ENCODE measurements at regions not wholly inside any gene's neighbourhood (a gene's known extent, or its start where the extent isn't known, plus 50 kb on each side); places are given as distances from the start of the nearest gene placed in this dataset.

GRCh38 chr7:42756841-42757240 lies 155.0 kb downstream of the C7orf25 start:
- peaks cover 4% of the 10 kb centered on the region; the same call in 1 of the 2 replicates for H3K9me3 ChIP-seq (ENCODE audit: insufficient read depth, low read depth, low read length)

GRCh38 chr7:42753811-42754363 lies 158.0 kb downstream of the C7orf25 start:
- H3K9me3 ChIP-seq (ENCODE audit: insufficient read depth, low read depth, low read length), result peaks cover 3% of the 10 kb centered on the region; the same call in 1 of the 2 replicates
- H3K9ac ChIP-seq (ENCODE audit: low read depth, low read length), result no peak overlapping the region
- no peak overlapping the region for H3K27ac ChIP-seq (ENCODE audit: low read length)
- H3K4me1 ChIP-seq (ENCODE audit: insufficient read depth, low read length), result 0 out of 2 replicates have a peak, but pooled peaks cover 10% of the 10 kb centered on the region
- no peaks in the 10 kb centered on the region for H3K27me3 ChIP-seq (ENCODE audit: insufficient read depth, low read length)
- no peaks in the 10 kb centered on the region for H3K36me3 ChIP-seq (ENCODE audit: insufficient read depth, low read depth, low read length)
- H3K4me3 ChIP-seq (ENCODE audit: low read length), result no peak overlapping the region

More at GRCh38 chr7:42756841-42757240, 155.0 kb downstream of the C7orf25 start:
- Histone ChIP-seq H3K36me3 (ENCODE audit: insufficient read depth, low read depth, low read length) (no peaks in the 10 kb centered on the region), H3K27ac (ENCODE audit: low read length) (no peak overlapping the region), H3K27me3 (ENCODE audit: insufficient read depth, low read length) (no peaks in the 10 kb centered on the region), H3K9ac (ENCODE audit: low read depth, low read length) (no peak overlapping the region), H3K4me3 (ENCODE audit: low read length) (no peak overlapping the region), H3K4me1 (ENCODE audit: insufficient read depth, low read length) (0 out of 2 replicates have a peak, but pooled peaks cover 10% of the 10 kb centered on the region)

GRCh38 chr7:42753367-42753766 lies 158.5 kb downstream of the C7orf25 start:
- no peaks in the 10 kb centered on the region for H3K36me3 ChIP-seq (ENCODE audit: insufficient read depth, low read depth, low read length)
- no peak overlapping the region for H3K27ac ChIP-seq (ENCODE audit: low read length)
- H3K9me3 ChIP-seq (ENCODE audit: insufficient read depth, low read depth, low read length), result no peaks in the 10 kb centered on the region
- H3K4me3 ChIP-seq (ENCODE audit: low read length), result no peak overlapping the region
- no peaks in the 10 kb centered on the region for H3K27me3 ChIP-seq (ENCODE audit: insufficient read depth, low read length)
- 0 out of 2 replicates have a peak, but pooled peaks cover 10% of the 10 kb centered on the region for H3K4me1 ChIP-seq (ENCODE audit: insufficient read depth, low read length)
- no peak overlapping the region for H3K9ac ChIP-seq (ENCODE audit: low read depth, low read length)

GRCh38 chr7:42750172-42750571 lies 161.7 kb downstream of the C7orf25 start:
- 0 out of 2 replicates have a peak, but pooled peaks cover 10% of the 10 kb centered on the region for H3K4me1 ChIP-seq (ENCODE audit: insufficient read depth, low read length)
- no peak overlapping the region for H3K4me3 ChIP-seq (ENCODE audit: low read length)
- H3K27me3 ChIP-seq (ENCODE audit: insufficient read depth, low read length), result no peaks in the 10 kb centered on the region
- no peak overlapping the region for H3K27ac ChIP-seq (ENCODE audit: low read length)
- H3K9me3 ChIP-seq (ENCODE audit: insufficient read depth, low read depth, low read length), result no peaks in the 10 kb centered on the region
- no peak overlapping the region for H3K9ac ChIP-seq (ENCODE audit: low read depth, low read length)
- H3K36me3 ChIP-seq (ENCODE audit: insufficient read depth, low read depth, low read length), result no peaks in the 10 kb centered on the region

- no peaks in the 10 kb centered on the region for H3K9me3 ChIP-seq (ENCODE audit: insufficient read depth, low read depth, low read length)
- H3K36me3 ChIP-seq (ENCODE audit: insufficient read depth, low read depth, low read length), result no peaks in the 10 kb centered on the region
- H3K27ac ChIP-seq (ENCODE audit: low read length), result no peak overlapping the region
- no peak overlapping the region for H3K9ac ChIP-seq (ENCODE audit: low read depth, low read length)
- no peak overlapping the region for H3K4me3 ChIP-seq (ENCODE audit: low read length)
- peaks cover 3% of the 10 kb centered on the region; the same call in 1 of the 2 replicates for H3K4me1 ChIP-seq (ENCODE audit: insufficient read depth, low read length)
- no peaks in the 10 kb centered on the region for H3K27me3 ChIP-seq (ENCODE audit: insufficient read depth, low read length)
Measured at GRCh38 chr7:42747044-42747443, 164.8 kb downstream of the C7orf25 start.

GRCh38 chr7:42746214-42746613 lies 165.7 kb downstream of the C7orf25 start:
- H3K4me1 ChIP-seq (ENCODE audit: insufficient read depth, low read length), result peaks cover 3% of the 10 kb centered on the region; the same call in 1 of the 2 replicates
- no peaks in the 10 kb centered on the region for H3K36me3 ChIP-seq (ENCODE audit: insufficient read depth, low read depth, low read length)
- no peak overlapping the region for H3K9ac ChIP-seq (ENCODE audit: low read depth, low read length)
- no peak overlapping the region for H3K27ac ChIP-seq (ENCODE audit: low read length)
- no peaks in the 10 kb centered on the region for H3K9me3 ChIP-seq (ENCODE audit: insufficient read depth, low read depth, low read length)
- H3K4me3 ChIP-seq (ENCODE audit: low read length), result no peak overlapping the region
- no peaks in the 10 kb centered on the region for H3K27me3 ChIP-seq (ENCODE audit: insufficient read depth, low read length)

- Histone ChIP-seq H3K4me1 (ENCODE audit: insufficient read depth, low read length) (peaks cover 3% of the 10 kb centered on the region; the same call in 1 of the 2 replicates), H3K27me3 (ENCODE audit: insufficient read depth, low read length) (no peaks in the 10 kb centered on the region), H3K9ac (ENCODE audit: low read depth, low read length) (no peak overlapping the region), H3K36me3 (ENCODE audit: insufficient read depth, low read depth, low read length) (no peaks in the 10 kb centered on the region), H3K4me3 (ENCODE audit: low read length) (no peak overlapping the region), H3K27ac (ENCODE audit: low read length) (no peak overlapping the region), H3K9me3 (ENCODE audit: insufficient read depth, low read depth, low read length) (no peaks in the 10 kb centered on the region)
Measured at GRCh38 chr7:42745357-42746059, 166.4 kb downstream of the C7orf25 start.

- Histone ChIP-seq H3K27me3 (ENCODE audit: insufficient read depth, low read length) (no peaks in the 10 kb centered on the region), H3K4me1 (ENCODE audit: insufficient read depth, low read length) (peaks cover 3% of the 10 kb centered on the region; the same call in 1 of the 2 replicates), H3K9me3 (ENCODE audit: insufficient read depth, low read depth, low read length) (no peaks in the 10 kb centered on the region), H3K36me3 (ENCODE audit: insufficient read depth, low read depth, low read length) (no peaks in the 10 kb centered on the region), H3K27ac (ENCODE audit: low read length) (no peak overlapping the region), H3K4me3 (ENCODE audit: low read length) (no peak overlapping the region), H3K9ac (ENCODE audit: low read depth, low read length) (no peak overlapping the region)
Measured at GRCh38 chr7:42744746-42745145, 167.1 kb downstream of the C7orf25 start.

GRCh38 chr7:42743077-42743858 lies 168.6 kb downstream of the C7orf25 start:
- Histone ChIP-seq H3K9me3 (ENCODE audit: insufficient read depth, low read depth, low read length) (no peaks in the 10 kb centered on the region), H3K9ac (ENCODE audit: low read depth, low read length) (no peak overlapping the region), H3K27ac (ENCODE audit: low read length) (no peak overlapping the region), H3K27me3 (ENCODE audit: insufficient read depth, low read length) (no peaks in the 10 kb centered on the region), H3K36me3 (ENCODE audit: insufficient read depth, low read depth, low read length) (no peaks in the 10 kb centered on the region), H3K4me1 (ENCODE audit: insufficient read depth, low read length) (peaks cover 3% of the 10 kb centered on the region; the same call in 1 of the 2 replicates), H3K4me3 (ENCODE audit: low read length) (no peak overlapping the region)

GRCh38 chr7:42742318-42742717 lies 169.6 kb downstream of the C7orf25 start:
- H3K9ac ChIP-seq (ENCODE audit: low read depth, low read length), result no peak overlapping the region

GRCh38 chr7:42740408-42740807 lies 171.5 kb downstream of the C7orf25 start:
- Histone ChIP-seq H3K4me3 (ENCODE audit: low read length) (no peak overlapping the region), H3K9me3 (ENCODE audit: insufficient read depth, low read depth, low read length) (no peaks in the 10 kb centered on the region), H3K9ac (ENCODE audit: low read depth, low read length) (no peak overlapping the region), H3K27me3 (ENCODE audit: insufficient read depth, low read length) (no peaks in the 10 kb centered on the region), H3K27ac (ENCODE audit: low read length) (no peak overlapping the region), H3K36me3 (ENCODE audit: insufficient read depth, low read depth, low read length) (no peaks in the 10 kb centered on the region), H3K4me1 (ENCODE audit: insufficient read depth, low read length) (peaks cover 3% of the 10 kb centered on the region; the same call in 1 of the 2 replicates)

More at GRCh38 chr7:42742318-42742717, 169.6 kb downstream of the C7orf25 start:
- Histone ChIP-seq H3K27me3 (ENCODE audit: insufficient read depth, low read length) (no peaks in the 10 kb centered on the region), H3K36me3 (ENCODE audit: insufficient read depth, low read depth, low read length) (no peaks in the 10 kb centered on the region), H3K4me1 (ENCODE audit: insufficient read depth, low read length) (peaks cover 3% of the 10 kb centered on the region; the same call in 1 of the 2 replicates), H3K9me3 (ENCODE audit: insufficient read depth, low read depth, low read length) (no peaks in the 10 kb centered on the region), H3K27ac (ENCODE audit: low read length) (no peak overlapping the region), H3K4me3 (ENCODE audit: low read length) (no peak overlapping the region)
